NCI-H69 (cell line): ENCODE measurements at regions not wholly inside any gene's neighbourhood (a gene's known extent, or its start where the extent isn't known, plus 50 kb on each side); places are given as distances from the start of the nearest gene placed in this dataset.
"Not testable (repeated sequence)": the region's sequence is repeated elsewhere in the genome, so short reads cannot be mapped to it uniquely, and the experiment has no call there.

ENCODE experiments used
- DNase-seq: peaks from one replicate; lab custom pipeline; 2025; lab: John Stamatoyannopoulos, UW

GRCh38 chr10:25808372-25808771, 125.7 kb upstream of the MYO3A start:
- DNase-seq, result peak; percentile 84

GRCh38 chr10:25811052-25811685, 122.9 kb upstream of the MYO3A start:
- peak; percentile 26 for DNase-seq

DNA sequence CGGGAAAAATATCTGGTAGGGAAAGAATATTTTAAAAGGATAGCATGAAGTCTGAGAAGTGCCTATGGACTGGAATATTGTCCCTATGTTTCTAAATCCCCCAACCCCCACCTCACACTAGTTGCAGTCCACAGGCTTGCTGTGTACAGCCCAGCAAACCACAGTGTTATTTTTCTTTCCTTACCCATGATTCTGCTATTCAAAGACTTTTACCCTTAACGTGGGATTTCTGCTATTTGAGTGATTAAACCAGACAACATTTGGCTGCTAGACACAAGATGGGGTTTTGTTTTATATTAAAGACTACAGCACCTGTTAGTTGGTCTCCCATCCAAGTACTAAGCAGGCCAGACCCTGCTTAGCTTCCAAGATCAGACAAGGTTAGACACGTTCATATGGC, 120.5 kb upstream of the MYO3A start:
- peak; percentile 13 for DNase-seq

DNA sequence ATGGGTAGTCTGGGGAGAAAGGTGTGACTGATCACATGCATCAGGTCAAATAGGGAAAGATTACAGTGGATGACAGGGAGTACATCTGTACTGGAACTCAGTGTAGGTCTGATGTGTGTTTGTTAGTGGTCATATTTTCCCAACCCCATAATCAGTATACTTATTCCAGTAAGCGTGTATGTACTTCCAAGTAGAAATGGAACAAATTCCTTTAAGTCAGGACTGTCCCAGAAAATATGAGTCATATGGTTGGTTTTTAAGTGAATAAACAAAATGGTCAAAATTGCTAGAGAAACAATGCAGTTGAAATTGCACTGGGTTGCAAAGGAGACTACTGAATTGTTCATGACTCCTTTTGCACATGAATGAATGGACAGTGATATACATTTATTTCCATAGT, 118.8 kb upstream of the MYO3A start:
- DNase-seq, result peak; percentile 44

DNA sequence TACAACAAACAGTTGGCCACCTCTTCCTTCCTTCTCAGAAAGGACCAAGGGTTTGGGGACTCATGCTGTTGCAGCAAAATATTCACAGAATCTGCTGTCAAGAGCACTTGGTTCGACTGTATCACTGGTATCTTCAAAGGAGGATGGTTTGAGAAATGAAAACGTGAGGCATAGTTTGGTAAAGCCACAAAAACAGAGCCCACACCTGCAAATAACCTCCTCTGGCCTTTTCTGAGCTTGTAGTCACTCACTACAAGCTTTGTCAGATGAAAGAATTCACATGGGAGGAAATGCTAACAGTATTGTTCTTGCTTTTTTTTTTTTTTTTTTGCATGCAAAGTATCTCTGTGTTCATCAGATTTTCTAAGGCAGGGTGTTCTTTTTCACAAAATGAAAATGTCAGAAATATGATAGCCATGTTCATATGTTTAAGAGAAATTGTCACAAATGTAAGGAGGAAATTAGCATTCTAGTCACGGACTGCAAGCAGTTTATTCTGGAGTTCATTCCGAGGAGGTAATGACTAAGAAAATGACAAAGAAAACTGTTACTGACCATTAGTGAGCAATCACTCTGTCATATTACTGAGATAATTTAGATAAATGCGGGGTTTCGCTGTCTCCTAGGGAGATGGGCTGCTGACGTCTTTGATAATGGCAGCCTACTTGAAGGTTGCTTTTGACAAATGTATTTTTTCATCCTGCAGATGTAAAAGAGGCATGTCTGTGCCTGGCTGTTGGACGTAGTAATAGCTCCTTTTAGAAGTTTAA, 117.8 kb upstream of the MYO3A start:
- DNase-seq, result peak; percentile 94

GRCh38 chr10:25817200-25817599, 116.8 kb upstream of the MYO3A start:
- peak; percentile 51 for DNase-seq

DNA sequence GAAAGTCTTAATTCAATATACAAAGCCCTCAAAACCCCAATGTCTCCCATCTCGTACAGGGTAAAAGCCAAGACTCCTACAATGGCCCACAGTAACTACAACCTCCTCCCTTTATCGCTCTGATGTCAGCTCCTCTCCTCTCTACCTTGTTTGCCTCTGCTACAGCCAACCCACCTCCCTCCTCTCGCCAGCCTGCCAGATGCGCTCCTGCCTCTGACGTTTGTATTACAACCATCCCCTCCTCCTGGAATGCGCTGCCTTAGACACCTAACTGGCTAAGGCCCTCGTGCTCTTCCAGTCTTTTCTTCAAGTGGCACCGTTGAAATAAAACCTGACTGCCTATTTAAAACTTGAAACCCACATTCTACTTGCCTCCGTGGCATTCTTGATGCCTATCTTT, 115.3 kb upstream of the MYO3A start:
- peak; percentile 87 for DNase-seq

- no peak for DNase-seq
Observed at GRCh38 chr10:25820472-25820871, 113.6 kb upstream of the MYO3A start.

GRCh38 chr10:25820874-25821273, 113.2 kb upstream of the MYO3A start:
- DNase-seq, result peak; percentile 94

- no peak for DNase-seq
Observed at GRCh38 chr10:25824050-25824449, 110.0 kb upstream of the MYO3A start.

DNA sequence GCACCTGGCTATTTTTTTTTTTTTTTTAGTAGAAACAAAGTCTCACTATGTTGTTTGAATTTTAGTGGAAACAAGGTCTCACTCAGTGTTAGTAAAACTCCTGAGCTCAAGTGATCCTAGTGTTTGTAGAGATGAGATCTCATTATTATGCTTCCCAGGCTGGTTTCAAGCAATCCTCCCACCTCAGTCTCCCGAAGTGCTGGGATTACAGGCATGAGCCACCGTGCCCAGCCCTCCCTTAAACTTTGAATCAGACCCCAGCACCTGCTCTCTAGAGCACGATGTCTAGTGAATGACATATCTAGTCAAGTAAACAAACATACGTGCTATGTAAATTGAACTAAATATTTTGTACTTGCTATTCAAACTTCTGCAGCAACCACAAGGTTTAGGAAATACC, 105.6 kb upstream of the MYO3A start:
- DNase-seq, result peak; percentile 63

GRCh38 chr10:25831080-25831479, 102.9 kb upstream of the MYO3A start:
- DNase-seq, result peak; percentile 57

GRCh38 chr10:25839683-25840082, 94.3 kb upstream of the MYO3A start:
- no peak for DNase-seq

DNA sequence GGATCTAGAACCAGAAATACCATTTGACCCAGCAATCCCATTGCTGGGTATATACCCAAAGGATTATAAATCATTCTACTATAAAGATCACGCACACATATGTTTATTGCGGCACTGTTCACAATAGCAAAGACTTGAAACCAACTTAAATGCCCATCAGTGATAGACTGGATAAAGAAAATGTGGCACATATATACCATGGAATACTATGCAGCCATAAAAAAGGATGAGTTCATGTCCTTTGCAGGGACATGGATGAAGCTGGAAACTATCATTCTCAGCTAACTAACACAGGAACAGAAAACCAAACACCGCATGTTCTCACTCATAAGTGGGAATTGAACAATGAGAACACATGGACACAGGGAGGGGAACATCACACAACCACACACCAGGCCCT, 93.2 kb upstream of the MYO3A start:
- DNase-seq, result not testable (repeated sequence)

GRCh38 chr10:25842146-25842545, 91.9 kb upstream of the MYO3A start:
- DNase-seq, result peak; percentile 95

DNA sequence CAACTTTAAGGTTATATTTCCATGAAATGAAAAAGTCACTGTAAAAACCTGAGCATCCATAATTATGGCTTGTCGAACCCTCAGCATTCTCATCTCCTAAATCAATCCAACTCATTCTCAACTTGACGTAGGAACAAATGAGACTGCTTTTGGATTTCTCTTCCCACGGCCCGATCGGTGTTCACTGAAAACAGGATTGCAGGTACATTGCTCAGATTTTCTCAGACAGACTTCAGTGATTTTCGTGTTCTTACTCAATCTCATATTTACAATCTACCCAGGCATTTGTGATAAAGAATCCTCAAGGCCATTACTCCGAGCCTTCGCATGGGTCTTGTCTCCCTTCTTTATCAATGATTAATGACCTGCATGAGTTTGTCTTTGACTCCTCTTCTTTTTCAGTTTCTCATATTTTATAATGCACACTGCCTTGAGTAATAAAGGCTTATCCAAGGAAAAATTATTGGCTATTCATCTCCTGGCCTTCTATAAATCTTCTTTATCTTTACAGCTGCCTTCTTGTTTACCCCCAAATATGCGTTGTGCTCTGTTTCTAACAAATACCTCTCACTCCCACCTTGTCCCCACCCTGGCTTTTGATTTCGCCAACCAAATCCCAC, 90.4 kb upstream of the MYO3A start:
- no peak for DNase-seq

DNA sequence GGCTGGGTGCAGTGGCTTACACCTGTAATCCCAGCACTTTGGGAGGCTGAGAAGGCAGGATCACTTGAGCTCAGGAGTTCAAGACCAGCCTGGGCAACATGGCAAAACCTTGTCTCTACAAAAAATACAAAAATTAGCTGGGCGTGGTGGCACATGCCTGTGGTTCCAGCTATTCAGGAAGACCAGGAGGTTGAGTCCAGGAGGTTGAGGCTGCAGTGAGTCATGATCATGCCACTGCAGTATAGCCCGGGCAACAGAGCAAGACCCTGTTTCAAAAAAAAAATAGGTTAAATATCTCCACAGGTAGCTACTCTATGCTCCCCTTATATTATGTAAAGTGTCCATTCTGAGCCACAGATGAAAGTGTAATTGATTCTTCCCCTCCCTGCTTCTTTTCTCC, 89.3 kb upstream of the MYO3A start:
- DNase-seq, result peak; percentile 12

GRCh38 chr10:25849268-25849667, 84.8 kb upstream of the MYO3A start:
- no peak for DNase-seq

DNA sequence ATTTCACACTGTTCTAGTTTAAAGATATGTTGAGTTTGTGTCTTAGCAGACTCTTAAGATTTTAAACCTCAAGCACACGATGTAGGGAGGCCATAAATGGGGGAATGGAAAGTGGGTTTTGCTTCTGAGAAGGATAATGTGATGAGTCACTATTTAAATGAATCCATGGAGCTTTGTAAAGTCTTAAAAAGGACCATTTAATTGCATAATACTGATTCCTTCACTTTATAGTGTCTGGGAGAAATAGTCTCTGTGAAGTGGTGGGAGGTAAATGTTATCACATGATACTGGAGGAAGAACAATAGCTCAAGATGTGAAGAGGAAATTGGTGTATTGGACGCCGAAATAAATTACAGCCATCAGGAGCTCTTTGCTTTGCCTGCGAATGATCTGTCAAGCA, 84.0 kb upstream of the MYO3A start:
- DNase-seq, result peak; percentile 73

- no peak for DNase-seq
Observed at GRCh38 chr10:25851548-25851947, 82.5 kb upstream of the MYO3A start.

DNA sequence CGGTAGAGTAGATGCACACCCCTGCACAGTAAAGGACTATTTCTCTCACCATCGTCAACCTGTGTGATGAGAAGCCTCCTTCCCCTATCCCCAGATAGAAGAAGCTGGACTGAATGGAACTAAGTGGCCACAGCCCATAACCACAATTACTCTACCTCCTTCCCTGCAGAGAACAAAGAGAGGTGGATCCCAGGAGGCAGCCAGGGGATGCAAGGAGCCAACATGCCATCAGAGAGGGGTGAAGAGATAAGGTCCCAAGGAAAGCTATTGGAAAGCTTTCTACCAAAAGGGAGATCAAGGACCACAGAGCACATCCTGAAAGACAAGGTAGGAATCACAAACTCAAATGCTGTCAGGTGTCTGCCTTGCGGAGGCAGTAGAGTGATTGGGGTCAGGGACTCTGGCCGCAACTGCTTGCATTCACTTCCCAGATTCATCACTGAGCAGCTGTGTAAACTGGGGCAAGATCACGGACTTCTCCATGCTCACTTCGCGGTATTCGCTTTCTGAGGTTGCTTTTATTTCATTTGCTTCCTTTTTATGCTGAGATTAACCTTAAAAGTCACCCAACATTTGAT, 81.6 kb upstream of the MYO3A start:
- DNase-seq, result peak; percentile 84

- peak; percentile 15 for DNase-seq
Observed at GRCh38 chr10:25858076-25858475, 76.0 kb upstream of the MYO3A start.

DNA sequence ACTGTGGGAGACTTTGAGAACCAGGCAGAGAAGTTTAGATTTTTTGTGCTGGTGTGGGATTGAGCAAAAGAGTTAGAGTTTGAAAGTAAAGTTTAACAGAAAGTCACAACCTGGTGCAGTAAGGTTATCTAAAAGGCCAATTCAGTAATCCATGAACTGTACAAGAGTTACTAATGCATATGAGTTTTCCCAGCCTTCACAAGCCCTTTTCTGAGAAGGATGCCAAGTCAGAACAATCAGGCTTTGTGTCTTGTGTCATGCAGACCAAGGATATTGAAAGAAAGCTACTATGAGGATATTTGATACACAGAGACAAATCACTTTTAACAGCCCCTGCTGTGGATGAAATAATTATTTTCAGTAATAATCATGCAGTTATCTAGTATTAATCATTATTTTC, 68.8 kb upstream of the MYO3A start:
- peak; percentile 9 for DNase-seq
